ENCODE measurements at regions not wholly inside any gene's neighbourhood (a gene's known extent, or its start where the extent isn't known, plus 50 kb on each side); places are given as distances from the start of the nearest gene placed in this dataset.

DNA sequence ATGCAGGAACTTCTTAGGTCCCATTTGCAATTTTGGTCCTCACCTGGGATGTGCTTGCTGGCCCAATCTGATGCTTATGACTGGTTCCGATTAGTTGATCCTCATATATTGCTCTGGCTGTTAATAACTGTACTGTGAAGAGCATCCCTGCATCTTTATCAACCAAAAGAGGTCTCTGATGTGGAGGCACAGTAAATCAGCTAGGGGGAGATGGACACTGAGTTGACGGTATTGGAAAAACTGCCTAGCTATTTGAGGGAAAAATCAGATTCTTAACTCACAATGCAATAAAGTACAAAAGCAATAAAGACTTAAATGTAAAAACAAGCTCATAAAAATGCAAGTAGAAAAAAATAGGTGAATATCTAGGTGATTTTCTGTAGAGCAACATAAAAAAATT is 188.0 kb upstream of the TCF4 start:
- ATAC-seq (no peak), DNase-seq (no peak)
- no peaks in the 10 kb centered on the region for H3K27me3 ChIP-seq (ENCODE audit: insufficient read depth in 3 of 3, low read length in 2 of 3)
- intact Hi-C loops (cut with DNase I), result no loop called here
- peaks cover 8% of the 10 kb centered on the region for H3K4me1 ChIP-seq
- WGBS, 3 donors, result 42 to 64% (median 56%) methylated on average over 2 of the region's 2 CpGs
- H3K27ac ChIP-seq, result no peak overlapping the region
- no peaks in the 10 kb centered on the region for H3K36me3 ChIP-seq (ENCODE audit: insufficient read depth in 1 of 2, low read depth in 1 of 2)
- TF ChIP-seq, protein P1, sequence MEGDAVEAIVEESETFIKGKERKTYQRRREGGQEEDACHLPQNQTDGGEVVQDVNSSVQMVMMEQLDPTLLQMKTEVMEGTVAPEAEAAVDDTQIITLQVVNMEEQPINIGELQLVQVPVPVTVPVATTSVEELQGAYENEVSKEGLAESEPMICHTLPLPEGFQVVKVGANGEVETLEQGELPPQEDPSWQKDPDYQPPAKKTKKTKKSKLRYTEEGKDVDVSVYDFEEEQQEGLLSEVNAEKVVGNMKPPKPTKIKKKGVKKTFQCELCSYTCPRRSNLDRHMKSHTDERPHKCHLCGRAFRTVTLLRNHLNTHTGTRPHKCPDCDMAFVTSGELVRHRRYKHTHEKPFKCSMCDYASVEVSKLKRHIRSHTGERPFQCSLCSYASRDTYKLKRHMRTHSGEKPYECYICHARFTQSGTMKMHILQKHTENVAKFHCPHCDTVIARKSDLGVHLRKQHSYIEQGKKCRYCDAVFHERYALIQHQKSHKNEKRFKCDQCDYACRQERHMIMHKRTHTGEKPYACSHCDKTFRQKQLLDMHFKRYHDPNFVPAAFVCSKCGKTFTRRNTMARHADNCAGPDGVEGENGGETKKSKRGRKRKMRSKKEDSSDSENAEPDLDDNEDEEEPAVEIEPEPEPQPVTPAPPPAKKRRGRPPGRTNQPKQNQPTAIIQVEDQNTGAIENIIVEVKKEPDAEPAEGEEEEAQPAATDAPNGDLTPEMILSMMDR (IDR thresholded peaks at IDR 0.05), result no peak
- H3K9me3 ChIP-seq, result no peaks in the 10 kb centered on the region
- no peak overlapping the region for H3K4me3 ChIP-seq

DNA sequence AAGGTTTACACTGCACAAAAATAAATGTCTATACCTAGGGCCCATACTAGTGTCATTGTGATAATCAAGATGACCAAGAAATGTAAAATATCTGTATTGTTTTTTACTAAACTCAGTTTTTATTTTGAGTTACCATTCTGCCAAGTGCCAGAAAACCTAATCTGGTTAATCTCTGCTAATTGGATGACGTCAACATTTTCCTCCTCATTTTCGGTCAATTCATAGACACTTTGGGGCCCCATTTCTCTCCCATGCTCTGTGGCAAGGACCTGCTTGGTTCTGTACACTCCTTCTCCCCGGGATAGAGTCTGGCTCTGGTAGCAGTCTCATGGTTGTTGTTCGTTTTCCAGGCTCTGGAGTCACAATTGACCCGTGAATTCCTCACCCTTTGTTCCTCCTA is 186.5 kb upstream of the TCF4 start:
- H3K36me3 ChIP-seq (ENCODE audit: insufficient read depth in 1 of 2, low read depth in 1 of 2), result no peaks in the 10 kb centered on the region
- H3K4me1 ChIP-seq, result peaks cover 3% of the 10 kb centered on the region
- H3K4me3 ChIP-seq, result no peak overlapping the region
- DNase-seq, result no peak
- H3K9me3 ChIP-seq, result no peaks in the 10 kb centered on the region
- WGBS, 3 donors, result 79 to 90% (median 83%) methylated on average over 5 of the region's 5 CpGs
- no peaks in the 10 kb centered on the region for H3K27me3 ChIP-seq (ENCODE audit: insufficient read depth in 3 of 3, low read length in 2 of 3)
- H3K27ac ChIP-seq, result no peak overlapping the region
- TF ChIP-seq, protein P1 (IDR thresholded peaks at IDR 0.05), result no peak
- intact Hi-C loops (cut with DNase I), result no loop called here
- ATAC-seq, result no peak

DNA sequence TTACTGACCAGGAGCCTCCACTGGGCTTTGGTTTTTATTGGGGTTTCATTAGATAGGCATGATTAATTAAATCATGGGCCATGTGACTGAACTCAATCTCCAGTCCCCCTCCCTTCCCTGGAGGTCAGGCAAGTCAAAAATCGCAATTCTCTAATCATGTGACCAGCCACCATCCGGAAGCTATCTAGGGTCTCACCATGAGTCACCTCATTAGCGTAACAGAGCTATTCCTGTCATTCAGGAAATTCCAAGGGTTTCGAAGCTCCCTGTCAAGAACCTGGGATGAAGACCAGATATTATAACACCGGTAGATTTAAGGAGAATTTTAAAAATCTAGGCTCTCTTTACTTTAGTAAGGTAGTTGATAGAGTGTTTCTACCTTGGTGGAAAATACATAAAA is 180.3 kb upstream of the TCF4 start:
- no peak overlapping the region for H3K27ac ChIP-seq
- 72 to 77% (median 76%) methylated on average over 5 of the region's 5 CpGs for WGBS, 3 donors
- intact Hi-C loops (cut with DNase I), result no loop called here

DNA sequence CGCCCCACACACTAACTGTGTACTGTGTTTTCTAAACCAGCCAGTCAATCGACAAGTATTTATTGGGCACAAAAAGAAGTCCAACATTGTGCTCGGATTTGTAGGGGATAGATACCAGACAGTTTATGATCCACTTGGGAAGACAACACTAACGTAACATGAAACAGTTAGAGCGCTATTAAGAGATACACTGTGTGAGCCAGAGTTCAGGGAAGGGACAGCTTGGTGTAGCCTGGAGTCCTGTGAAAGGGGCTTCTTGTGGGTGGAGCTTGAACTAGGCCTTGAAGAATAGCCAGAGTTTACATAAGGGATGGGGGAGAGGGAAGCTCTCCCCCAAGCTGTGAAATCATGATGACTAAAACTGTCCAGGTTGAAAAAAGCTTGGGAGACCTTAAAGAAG is 176.4 kb upstream of the TCF4 start:
- no peaks in the 10 kb centered on the region for H3K27me3 ChIP-seq (ENCODE audit: insufficient read depth in 3 of 3, low read length in 2 of 3)
- intact Hi-C loops (cut with DNase I), result no loop called here
- no peak overlapping the region for H3K27ac ChIP-seq
- no peaks in the 10 kb centered on the region for H3K36me3 ChIP-seq (ENCODE audit: insufficient read depth in 1 of 2, low read depth in 1 of 2)
- WGBS, 3 donors, result 74 to 84% (median 78%) methylated on average over 5 of the region's 5 CpGs
- H3K4me3 ChIP-seq, result no peak overlapping the region
- DNase-seq (no peak), ATAC-seq (no peak)
- H3K4me1 ChIP-seq, result peaks cover 5% of the 10 kb centered on the region
- no peaks in the 10 kb centered on the region for H3K9me3 ChIP-seq
- TF ChIP-seq, protein P1 (IDR thresholded peaks at IDR 0.05), result no peak

More for the DNA sequence above, 180.3 kb upstream of the TCF4 start:
- no peak for DNase-seq
- no peaks in the 10 kb centered on the region for H3K36me3 ChIP-seq (ENCODE audit: insufficient read depth in 1 of 2, low read depth in 1 of 2)
- H3K4me3 ChIP-seq, result no peak overlapping the region
- H3K4me1 ChIP-seq, result peaks cover 5% of the 10 kb centered on the region
- TF ChIP-seq, protein P1 (IDR thresholded peaks at IDR 0.05), result no peak
- no peaks in the 10 kb centered on the region for H3K9me3 ChIP-seq
- H3K27me3 ChIP-seq (ENCODE audit: insufficient read depth in 3 of 3, low read length in 2 of 3), result no peaks in the 10 kb centered on the region
- no peak for ATAC-seq

DNA sequence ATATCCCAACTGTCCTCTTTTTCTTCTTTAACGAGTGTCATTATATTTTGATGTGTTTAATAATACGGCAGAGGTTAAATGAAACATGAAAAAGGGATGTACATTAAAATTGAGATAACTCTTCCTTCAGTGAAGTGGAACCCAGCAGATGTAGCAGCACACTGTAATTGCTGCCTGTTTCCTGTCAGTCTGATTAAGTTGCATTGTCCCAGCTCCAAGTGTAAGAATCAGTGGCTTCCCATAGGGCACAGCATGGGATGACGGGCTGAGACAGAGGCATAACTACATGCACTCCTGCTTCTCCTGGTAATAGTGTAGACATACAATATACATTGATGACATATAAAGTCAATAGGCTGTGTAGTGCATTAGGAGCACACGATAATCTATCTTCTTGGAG is 175.8 kb upstream of the TCF4 start:
- TF ChIP-seq, protein P1 (IDR thresholded peaks at IDR 0.05), result no peak
- Histone ChIP-seq H3K27me3 (ENCODE audit: insufficient read depth in 3 of 3, low read length in 2 of 3) (no peaks in the 10 kb centered on the region), H3K9me3 (no peaks in the 10 kb centered on the region), H3K4me3 (no peak overlapping the region), H3K4me1 (peaks cover 5% of the 10 kb centered on the region), H3K36me3 (ENCODE audit: insufficient read depth in 1 of 2, low read depth in 1 of 2) (no peaks in the 10 kb centered on the region), H3K27ac (no peak overlapping the region)
- ATAC-seq (no peak), DNase-seq (no peak)
- intact Hi-C loops (cut with DNase I), result no loop called here
- WGBS, 3 donors, result 80 to 84% (median 82%) methylated on average over 4 of the region's 4 CpGs

Data from psoas muscle (tissue), 7 donors.